ENCODE measurements at regions not wholly inside any gene's neighbourhood (a gene's known extent, or its start where the extent isn't known, plus 50 kb on each side); places are given as distances from the start of the nearest gene placed in this dataset.

DNA sequence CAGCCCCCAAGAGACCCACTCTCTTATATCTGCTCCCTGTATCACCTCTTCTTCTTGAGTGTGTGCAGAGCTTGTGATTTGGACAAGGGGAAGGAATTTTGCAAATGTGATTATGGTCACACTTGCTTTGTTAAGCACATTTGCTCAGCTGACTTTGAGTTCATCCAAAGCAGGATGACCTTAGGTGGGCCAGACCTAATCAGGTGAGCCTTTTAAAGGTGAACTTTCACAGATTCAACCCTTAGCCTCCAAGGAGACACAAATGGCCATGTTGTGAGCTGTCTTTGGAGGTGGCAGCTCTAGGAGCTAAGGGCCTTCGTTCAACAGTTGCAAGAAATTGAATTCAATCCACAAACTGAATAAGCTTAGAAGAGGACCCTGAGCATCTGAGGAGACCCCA lies 147.8 kb downstream of the DEFB131A start:
- TF ChIP-seq, protein P1, sequence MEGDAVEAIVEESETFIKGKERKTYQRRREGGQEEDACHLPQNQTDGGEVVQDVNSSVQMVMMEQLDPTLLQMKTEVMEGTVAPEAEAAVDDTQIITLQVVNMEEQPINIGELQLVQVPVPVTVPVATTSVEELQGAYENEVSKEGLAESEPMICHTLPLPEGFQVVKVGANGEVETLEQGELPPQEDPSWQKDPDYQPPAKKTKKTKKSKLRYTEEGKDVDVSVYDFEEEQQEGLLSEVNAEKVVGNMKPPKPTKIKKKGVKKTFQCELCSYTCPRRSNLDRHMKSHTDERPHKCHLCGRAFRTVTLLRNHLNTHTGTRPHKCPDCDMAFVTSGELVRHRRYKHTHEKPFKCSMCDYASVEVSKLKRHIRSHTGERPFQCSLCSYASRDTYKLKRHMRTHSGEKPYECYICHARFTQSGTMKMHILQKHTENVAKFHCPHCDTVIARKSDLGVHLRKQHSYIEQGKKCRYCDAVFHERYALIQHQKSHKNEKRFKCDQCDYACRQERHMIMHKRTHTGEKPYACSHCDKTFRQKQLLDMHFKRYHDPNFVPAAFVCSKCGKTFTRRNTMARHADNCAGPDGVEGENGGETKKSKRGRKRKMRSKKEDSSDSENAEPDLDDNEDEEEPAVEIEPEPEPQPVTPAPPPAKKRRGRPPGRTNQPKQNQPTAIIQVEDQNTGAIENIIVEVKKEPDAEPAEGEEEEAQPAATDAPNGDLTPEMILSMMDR (IDR thresholded peaks at IDR 0.05 in 4 of 5, conservative IDR thresholded peaks at IDR 0.05 in 1 of 5) = no peak
- TF ChIP-seq POLR2A (IDR thresholded peaks at IDR 0.05) = no peak

Measured in gastrocnemius medialis (tissue), 4 donors.